Heart left ventricle (tissue), 16 donors: ENCODE measurements at regions not wholly inside any gene's neighbourhood (a gene's known extent, or its start where the extent isn't known, plus 50 kb on each side); places are given as distances from the start of the nearest gene placed in this dataset.

Source experiments
- ATAC-seq, 4 donors: fragments of 200-7000 bp; cut with Tn5 transposase; one replicate each; pipeline ENCODE4 v1.9.1; 2020 to 2022; ENCODE audit warnings: moderate library complexity in 4 of 4, mild to moderate bottlenecking in 3 of 4, moderate number of reproducible peaks in 1 of 4
- DNase-seq, 5 donors: peaks; one replicate each; pipeline ENCODE4 v3.0.0-alpha.2; 2020
- H3K27ac ChIP-seq, 12 donors: fragments of 200-600 bp; sonication (generic) in 4 of 12; one replicate each; pipeline versions ENCODE4 v1.5.0 to v1.8.0; 2016 to 2022; ENCODE audit warnings: mild to moderate bottlenecking in 2 of 12
- H3K27me3 ChIP-seq, 9 donors: fragments of 200-600 bp; sonication (generic) in 2 of 9; one replicate each; pipeline versions ENCODE4 v1.5.1 to v1.8.0; 2016 to 2022; ENCODE audit warnings: mild to moderate bottlenecking in 3 of 9
- H3K36me3 ChIP-seq, 9 donors: fragments of 200-600 bp; sonication (generic) in 2 of 9; one replicate each; pipeline versions ENCODE4 v1.5.0 to v1.8.0; 2018 to 2022; ENCODE audit warnings: mild to moderate bottlenecking in 2 of 9
- H3K4me1 ChIP-seq, 12 donors: fragments of 200-600 bp; sonication (generic) in 4 of 12; one replicate each; pipeline versions ENCODE4 v1.5.0 to v1.8.0; 2016 to 2022; ENCODE audit warnings: mild to moderate bottlenecking in 3 of 12
- H3K4me3 ChIP-seq, 12 donors: fragments of 200-600 bp; sonication (generic) in 4 of 12; one replicate each; pipeline versions ENCODE4 v1.5.0 to v1.8.0; 2017 to 2022; ENCODE audit warnings: mild to moderate bottlenecking in 9 of 12, moderate library complexity in 4 of 12
- H3K9me3 ChIP-seq, 12 donors: fragments of 200-600 bp; sonication (generic) in 4 of 12; one replicate each; pipeline versions ENCODE4 v1.5.0 to v1.8.0; 2016 to 2022; ENCODE audit warnings: mild to moderate bottlenecking in 1 of 12
- CTCF ChIP-seq, 12 donors: fragments of 200-600 bp; sonication (generic) in 4 of 12; IDR thresholded peaks; one replicate each; pipeline versions ENCODE4 v1.5.0 to v1.8.0; 2018 to 2022; ENCODE audit warnings: antibody characterized with exemption in 12 of 12, mild to moderate bottlenecking in 5 of 12
- POLR2A ChIP-seq, 2 donors: fragments of 450-650 bp; IDR thresholded peaks; one replicate each; pipeline ENCODE4 v1.6.1; 2017; ENCODE audit warnings: antibody characterized with exemption in 2 of 2, mild to moderate bottlenecking in 2 of 2, moderate library complexity in 2 of 2
- WGBS, 4 donors: extraction: QIAGEN DNeasy Blood & Tissue Kit in 2 of 4; methylation state at CpG; one replicate each; pipeline versions ENCODE4 v1.1.5 to v1.1.7; 2013 to 2018; 5-methylcytosine and 5-hydroxymethylcytosine counted together
- intact Hi-C, 10 donors: fragments of 100-400 bp; cut with DNase I; formaldehyde crosslinking; loops; one replicate each; pipeline versions ENCODE4 v1.11.1 to v1.14.2; 2022
- donor health status: ischemic (EF 13 %, LVEDD 7.1; RV severe dilation, severe dysfunction).
- donor health status: healthy with polysubstance abuse.
- donor health status: DM: no; HTN: yes; CAD: no.
- donor health status: DM: no; HTN: no; CAD: no.
- donor health status: ischemic (EF 25% LVEDD 6.9; RV normal size, moderate dysfunction).
- donor health status: ischemic (EF 25% LVEDD 5.7; RV mildly dilated, moderate dysfunction).
- donor health status: healthy.
- donor health status: DM: yes; HTN: yes; CAD: no.
- donor health status: ischemic (EF 35%, LVEDD 5.7; RV mildly dilated, moderate dysfunction).
- donor health status: nonischemic (EF 11% LVEDD 7.7; RV severe dilation, severe dysfunction).
- donor health status: DM: yes; HTN: yes; CAD: no.
- donor health status: PGD.
- donor health status: ischemic (EF 29% LVEDD 5.4; RV normal size, mild dysfunction).
- donor health status: nonischemic (EF 23%, LVEDD 6.1; RV moderate dilation, normal function).

GRCh38 chr11:95674657-95675358, 114.8 kb downstream of the FAM76B start:
- H3K36me3 ChIP-seq, result no peaks in the 10 kb centered on the region
- DNase-seq, result no peak
- H3K9me3 ChIP-seq, result no peaks in the 10 kb centered on the region
- intact Hi-C loops, result loop anchor here in 1 of 10 donors (2.0 kb wide), 1 partner anchor 22 kb away; no protein-coding TSS in a partner anchor
- peaks cover 0 to 25% (median 6%) of the 10 kb centered on the region in 12 donors for H3K4me1 ChIP-seq
- TF ChIP-seq CTCF (IDR thresholded peaks at IDR 0.05) (no peak), POLR2A (IDR thresholded peaks at IDR 0.05) (no peak)
- 85 to 91% (median 86%) methylated on average over 4 of the region's 4 CpGs for WGBS, 4 donors
- H3K27ac ChIP-seq, result peak overlapping the region in 10 of 12 donors; percentile 12 to 63 (median 35)
- no peak overlapping the region for H3K4me3 ChIP-seq
- no peak for ATAC-seq
- no peaks in the 10 kb centered on the region for H3K27me3 ChIP-seq

DNA sequence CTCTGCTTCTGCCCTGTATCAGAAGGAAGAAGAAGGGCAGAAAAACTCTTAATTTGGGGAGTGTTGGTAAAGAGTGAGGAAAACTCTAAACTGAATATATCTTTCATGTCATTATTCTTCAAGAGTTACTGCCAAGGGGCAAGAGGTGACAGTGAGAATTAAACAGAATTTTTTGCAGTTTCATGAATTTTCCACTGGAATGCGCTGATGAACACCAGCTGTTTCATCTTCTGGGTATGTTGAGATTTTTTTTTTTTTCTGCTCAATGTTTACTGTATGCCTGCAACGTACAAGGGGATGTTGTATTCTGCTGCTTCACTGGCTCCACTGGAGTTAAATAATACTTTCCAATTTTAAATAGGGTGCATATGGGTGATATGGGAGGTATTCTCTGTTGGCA, 117.8 kb downstream of the FAM76B start:
- intact Hi-C loops, result no loop called here
- Histone ChIP-seq H3K36me3 (no peaks in the 10 kb centered on the region), H3K9me3 (no peaks in the 10 kb centered on the region), H3K27ac (no peak overlapping the region), H3K4me1 (peaks cover 0 to 18% (median 6%) of the 10 kb centered on the region in 12 donors), H3K4me3 (no peak overlapping the region), H3K27me3 (no peaks in the 10 kb centered on the region)
- DNase-seq (no peak), ATAC-seq (no peak)
- WGBS, 4 donors, result 32 to 34% (median 34%) methylated on average over 2 of the region's 2 CpGs
- TF ChIP-seq POLR2A (IDR thresholded peaks at IDR 0.05), result no peak
- TF ChIP-seq CTCF (IDR thresholded peaks at IDR 0.05), result no peak

DNA sequence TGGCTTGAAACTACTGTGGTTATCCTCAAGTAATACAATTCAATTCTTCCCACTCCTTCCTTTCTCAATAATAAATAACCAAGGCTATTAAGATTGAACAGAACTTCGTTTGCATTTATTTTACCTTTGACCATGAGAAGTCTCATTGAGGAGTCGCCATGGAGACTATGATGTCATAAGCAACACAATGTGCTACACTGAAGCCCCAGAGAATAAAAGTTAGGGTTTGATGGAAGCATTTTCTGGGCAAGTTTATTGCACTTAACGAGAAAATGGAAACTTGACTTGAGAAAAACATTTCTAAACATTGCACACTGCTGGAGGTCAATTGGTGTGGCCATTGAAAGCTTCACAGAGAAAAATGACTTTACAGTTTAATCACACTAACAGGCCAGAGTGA, 121.5 kb downstream of the FAM76B start:
- TF ChIP-seq POLR2A (IDR thresholded peaks at IDR 0.05) (no peak), CTCF (IDR thresholded peaks at IDR 0.05) (no peak)
- H3K4me1 ChIP-seq, result no peaks in the 10 kb centered on the region
- DNase-seq, result no peak
- no peak overlapping the region for H3K4me3 ChIP-seq
- H3K27ac ChIP-seq, result no peak overlapping the region
- H3K36me3 ChIP-seq, result no peaks in the 10 kb centered on the region
- no peaks in the 10 kb centered on the region for H3K27me3 ChIP-seq
- no peak for ATAC-seq
- WGBS, 4 donors, result 63 to 69% (median 66%) methylated on average over 3 of the region's 3 CpGs
- H3K9me3 ChIP-seq, result peaks cover 0 to 10% (median 0%) of the 10 kb centered on the region in 12 donors
- intact Hi-C loops, result no loop called here

DNA sequence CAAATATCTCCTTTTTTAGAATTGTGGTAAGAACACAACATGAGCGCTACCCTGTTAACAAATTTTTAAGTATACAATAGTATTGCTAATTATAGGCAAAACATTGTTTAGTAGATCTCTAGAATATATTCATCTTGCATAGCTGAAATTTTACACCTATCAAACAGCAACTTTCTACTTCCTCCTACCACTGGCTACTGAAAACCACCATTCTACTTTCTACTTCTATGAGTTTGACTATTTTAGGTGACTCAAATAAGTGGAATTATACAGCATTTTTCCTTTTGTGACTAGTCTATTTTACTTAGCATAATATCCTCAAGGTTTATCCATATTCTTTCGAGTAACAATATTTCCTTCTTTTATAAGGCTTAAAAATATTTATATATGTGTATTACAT, 128.4 kb downstream of the FAM76B start:
- WGBS, 4 donors, result 94 to 98% (median 96%) methylated on average over 2 of the region's 2 CpGs

More for the DNA sequence above, 128.4 kb downstream of the FAM76B start:
- Histone ChIP-seq H3K4me3 (no peak overlapping the region), H3K27me3 (no peaks in the 10 kb centered on the region), H3K4me1 (no peaks in the 10 kb centered on the region), H3K9me3 (peaks cover 0 to 18% (median 0%) of the 10 kb centered on the region in 12 donors), H3K36me3 (no peaks in the 10 kb centered on the region), H3K27ac (no peak overlapping the region)
- intact Hi-C loops, result no loop called here
- ATAC-seq (no peak), DNase-seq (no peak)
- TF ChIP-seq POLR2A (IDR thresholded peaks at IDR 0.05) (no peak), CTCF (IDR thresholded peaks at IDR 0.05) (no peak)
